Lower leg skin (tissue), 3 donors: ENCODE measurements at regions not wholly inside any gene's neighbourhood (a gene's known extent, or its start where the extent isn't known, plus 50 kb on each side); places are given as distances from the start of the nearest gene placed in this dataset.

Experiments
- POLR2A ChIP-seq, 2 donors: fragments of 450-650 bp; IDR thresholded peaks; one replicate each; pipeline ENCODE4 v1.6.1; 2016 to 2017; ENCODE audit warnings: antibody characterized with exemption in 2 of 2, mild to moderate bottlenecking in 1 of 2, moderate library complexity in 1 of 2
- TF ChIP-seq, protein P1 (sequence below), 3 donors: fragments of 450-650 bp; IDR thresholded peaks; one replicate each; pipeline ENCODE4 v1.5.1; 2016; ENCODE audit warnings: antibody characterized with exemption in 3 of 3, mild to moderate bottlenecking in 3 of 3, moderate library complexity in 2 of 3

DNA sequence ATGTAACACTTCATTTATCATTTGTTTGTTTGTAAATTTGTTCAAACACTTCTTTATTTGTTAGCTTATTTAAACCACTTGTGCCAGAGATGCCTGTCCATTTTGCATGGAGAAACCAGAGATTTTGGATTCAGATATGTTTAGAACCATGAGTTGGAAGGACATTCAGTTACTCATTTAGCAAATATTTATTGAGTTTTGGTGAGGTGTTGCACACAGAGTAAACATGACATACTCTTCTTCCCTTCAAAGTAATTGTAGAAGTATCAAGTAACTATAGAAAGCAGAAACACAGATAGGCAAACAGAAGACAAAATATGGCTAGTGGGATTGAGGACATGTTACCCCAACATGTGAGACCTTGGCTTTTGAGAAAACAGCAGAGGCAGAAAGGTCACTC is 136.8 kb upstream of the USP25 start:
- TF ChIP-seq, protein P1, sequence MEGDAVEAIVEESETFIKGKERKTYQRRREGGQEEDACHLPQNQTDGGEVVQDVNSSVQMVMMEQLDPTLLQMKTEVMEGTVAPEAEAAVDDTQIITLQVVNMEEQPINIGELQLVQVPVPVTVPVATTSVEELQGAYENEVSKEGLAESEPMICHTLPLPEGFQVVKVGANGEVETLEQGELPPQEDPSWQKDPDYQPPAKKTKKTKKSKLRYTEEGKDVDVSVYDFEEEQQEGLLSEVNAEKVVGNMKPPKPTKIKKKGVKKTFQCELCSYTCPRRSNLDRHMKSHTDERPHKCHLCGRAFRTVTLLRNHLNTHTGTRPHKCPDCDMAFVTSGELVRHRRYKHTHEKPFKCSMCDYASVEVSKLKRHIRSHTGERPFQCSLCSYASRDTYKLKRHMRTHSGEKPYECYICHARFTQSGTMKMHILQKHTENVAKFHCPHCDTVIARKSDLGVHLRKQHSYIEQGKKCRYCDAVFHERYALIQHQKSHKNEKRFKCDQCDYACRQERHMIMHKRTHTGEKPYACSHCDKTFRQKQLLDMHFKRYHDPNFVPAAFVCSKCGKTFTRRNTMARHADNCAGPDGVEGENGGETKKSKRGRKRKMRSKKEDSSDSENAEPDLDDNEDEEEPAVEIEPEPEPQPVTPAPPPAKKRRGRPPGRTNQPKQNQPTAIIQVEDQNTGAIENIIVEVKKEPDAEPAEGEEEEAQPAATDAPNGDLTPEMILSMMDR (IDR thresholded peaks at IDR 0.05), result no peak
- TF ChIP-seq POLR2A (IDR thresholded peaks at IDR 0.05), result no peak
